ENCODE measurements at regions not wholly inside any gene's neighbourhood (a gene's known extent, or its start where the extent isn't known, plus 50 kb on each side); places are given as distances from the start of the nearest gene placed in this dataset.
A peak's percentile ranks its signal among the peaks of the same experiment; 100 is the strongest.
"Not testable (repeated sequence)": the region's sequence is repeated elsewhere in the genome, so short reads cannot be mapped to it uniquely, and the experiment has no call there.

GRCh38 chr9:64370344-64370743, 914.7 kb downstream of the FOXD4L5 start:
- not testable (repeated sequence) for DNase-seq

- not testable (repeated sequence) for DNase-seq
These were observed 915.4 kb downstream of the FOXD4L5 start for GRCh38 chr9:64369644-64370043.

DNA sequence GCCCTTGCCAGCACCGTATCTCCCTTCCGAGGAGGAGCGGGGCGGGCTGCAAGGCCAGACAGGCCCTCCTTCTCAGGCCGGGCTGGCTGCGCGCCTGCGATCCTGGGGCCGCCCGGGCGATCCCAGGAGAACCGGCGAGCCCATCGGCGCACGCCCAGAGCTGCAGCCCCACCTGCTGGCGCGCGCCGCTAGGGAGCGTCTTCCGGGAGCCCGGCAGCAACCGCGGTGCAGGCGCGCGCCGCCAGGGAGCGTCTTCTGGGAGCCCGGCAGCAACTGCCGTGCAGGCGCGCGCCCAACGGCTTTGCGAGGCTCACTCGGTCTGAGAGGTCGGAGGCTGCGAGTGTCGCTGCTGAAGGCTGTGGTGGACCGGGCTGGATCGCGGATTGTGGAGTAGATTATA, 915.9 kb downstream of the FOXD4L5 start:
- DNase-seq = peak; percentile 81

- not testable (repeated sequence) for DNase-seq
These were observed 916.4 kb downstream of the FOXD4L5 start for GRCh38 chr9:64368644-64368942.

- DNase-seq = peak; percentile 12
These were observed 917.0 kb downstream of the FOXD4L5 start for GRCh38 chr9:64367826-64368643.
